ENCODE measurements at regions not wholly inside any gene's neighbourhood (a gene's known extent, or its start where the extent isn't known, plus 50 kb on each side); places are given as distances from the start of the nearest gene placed in this dataset.

- no peak for DNase-seq (ENCODE audit: extremely low spot score in 2 of 2)
- H3K27ac ChIP-seq, result no peak overlapping the region
- intact Hi-C loops (cut with DNase I), result no loop called here
- no peaks in the 10 kb centered on the region for H3K36me3 ChIP-seq
- no peaks in the 10 kb centered on the region for H3K4me1 ChIP-seq
- no peaks in the 10 kb centered on the region for H3K27me3 ChIP-seq
- H3K4me3 ChIP-seq, result no peak overlapping the region
- TF ChIP-seq POLR2AphosphoS5 (IDR thresholded peaks at IDR 0.05; ENCODE audit: insufficient read depth in 1 of 2, low read depth in 1 of 2), result no peak
- no peak for TF ChIP-seq POLR2A (IDR thresholded peaks at IDR 0.05)
- TF ChIP-seq CTCF (IDR thresholded peaks at IDR 0.05), result no peak
- H3K9me3 ChIP-seq, result no peaks in the 10 kb centered on the region
Measured at GRCh38 chr3:166731701-166732100, 648.4 kb downstream of the ZBBX start.

DNA sequence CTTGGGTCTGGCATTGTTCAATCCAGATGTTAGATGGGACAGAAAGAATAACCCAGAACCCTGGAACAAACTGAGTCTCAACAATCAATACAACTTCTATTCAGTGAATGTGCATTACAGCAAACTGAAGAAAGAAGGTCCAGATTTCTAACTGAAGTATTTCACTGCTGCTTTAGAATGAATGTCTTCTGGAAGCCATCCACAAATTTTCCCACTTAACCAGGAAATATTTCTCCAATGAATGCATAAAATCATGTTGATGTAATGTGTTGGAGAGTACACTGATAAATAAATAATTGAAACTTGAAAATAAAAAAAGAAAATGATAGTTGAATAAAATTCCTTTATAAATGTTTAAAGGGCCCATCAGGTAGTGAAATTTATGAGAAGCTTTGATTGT lies 658.6 kb downstream of the ZBBX start:
- Histone ChIP-seq H3K9me3 (no peaks in the 10 kb centered on the region), H3K36me3 (no peaks in the 10 kb centered on the region), H3K4me1 (no peaks in the 10 kb centered on the region), H3K27ac (no peak overlapping the region), H3K27me3 (no peaks in the 10 kb centered on the region), H3K4me3 (no peak overlapping the region)
- intact Hi-C loops (cut with DNase I), result no loop called here
- DNase-seq (ENCODE audit: extremely low spot score in 2 of 2), result no peak
- TF ChIP-seq CTCF (IDR thresholded peaks at IDR 0.05) (no peak), POLR2A (IDR thresholded peaks at IDR 0.05) (no peak), POLR2AphosphoS5 (IDR thresholded peaks at IDR 0.05; ENCODE audit: insufficient read depth in 1 of 2, low read depth in 1 of 2) (no peak)

DNA sequence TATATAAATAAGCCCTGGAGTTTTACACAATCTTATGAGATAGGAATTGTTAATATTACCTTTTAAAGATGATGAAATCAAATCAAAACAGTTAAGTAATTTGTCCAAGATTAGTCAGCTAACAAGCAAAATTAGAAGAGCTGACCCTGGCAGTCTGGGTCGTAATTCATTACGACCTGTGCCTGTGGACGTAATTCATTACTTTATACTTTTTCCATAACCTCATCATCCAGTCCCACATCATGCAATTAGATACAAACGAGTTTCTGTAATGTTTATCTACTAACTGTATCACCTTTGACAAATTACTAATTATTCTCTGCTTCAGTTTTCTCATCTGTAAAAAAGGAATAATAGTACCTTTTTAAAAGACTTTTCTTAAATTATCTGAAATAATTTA lies 665.9 kb downstream of the ZBBX start:
- no peaks in the 10 kb centered on the region for H3K27me3 ChIP-seq
- no peaks in the 10 kb centered on the region for H3K9me3 ChIP-seq
- no peaks in the 10 kb centered on the region for H3K4me1 ChIP-seq
- H3K36me3 ChIP-seq, result no peaks in the 10 kb centered on the region
- H3K4me3 ChIP-seq, result no peak overlapping the region
- no peak for DNase-seq (ENCODE audit: extremely low spot score in 2 of 2)
- no peak for TF ChIP-seq POLR2AphosphoS5 (IDR thresholded peaks at IDR 0.05; ENCODE audit: insufficient read depth in 1 of 2, low read depth in 1 of 2)
- no peak for TF ChIP-seq POLR2A (IDR thresholded peaks at IDR 0.05)
- no peak for TF ChIP-seq CTCF (IDR thresholded peaks at IDR 0.05)
- H3K27ac ChIP-seq, result no peak overlapping the region
- intact Hi-C loops (cut with DNase I), result no loop called here

GRCh38 chr3:166713787-166714186 lies 666.3 kb downstream of the ZBBX start:
- no peaks in the 10 kb centered on the region for H3K4me1 ChIP-seq
- no peaks in the 10 kb centered on the region for H3K9me3 ChIP-seq
- H3K36me3 ChIP-seq, result no peaks in the 10 kb centered on the region
- no peak for TF ChIP-seq POLR2A (IDR thresholded peaks at IDR 0.05)
- TF ChIP-seq CTCF (IDR thresholded peaks at IDR 0.05), result no peak
- TF ChIP-seq POLR2AphosphoS5 (IDR thresholded peaks at IDR 0.05; ENCODE audit: insufficient read depth in 1 of 2, low read depth in 1 of 2), result no peak
- intact Hi-C loops (cut with DNase I), result no loop called here
- no peak for DNase-seq (ENCODE audit: extremely low spot score in 2 of 2)
- no peak overlapping the region for H3K27ac ChIP-seq
- H3K4me3 ChIP-seq, result no peak overlapping the region
- no peaks in the 10 kb centered on the region for H3K27me3 ChIP-seq

DNA sequence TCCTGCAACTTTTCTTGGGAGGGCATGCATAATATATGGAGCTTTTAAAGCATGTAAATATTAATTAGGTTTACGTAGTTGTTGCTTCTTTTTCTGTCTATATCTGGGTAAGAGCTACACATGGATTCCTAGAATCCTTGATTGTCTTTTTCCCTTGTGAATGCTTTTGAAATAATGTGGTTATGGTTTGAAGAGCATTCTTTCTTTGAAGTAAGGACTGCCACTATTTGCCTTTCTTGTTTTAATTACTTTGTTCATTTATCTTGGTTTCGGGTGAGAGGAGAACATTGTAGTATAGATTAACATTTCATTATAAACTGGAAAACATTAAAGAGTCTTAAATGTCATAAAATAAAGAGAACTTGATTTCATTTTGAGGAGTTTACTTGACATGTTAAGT lies 674.0 kb downstream of the ZBBX start:
- Histone ChIP-seq H3K27me3 (no peaks in the 10 kb centered on the region), H3K36me3 (no peaks in the 10 kb centered on the region), H3K9me3 (no peaks in the 10 kb centered on the region), H3K4me1 (no peaks in the 10 kb centered on the region), H3K4me3 (no peak overlapping the region), H3K27ac (no peak overlapping the region)
- DNase-seq (ENCODE audit: extremely low spot score in 2 of 2), result no peak
- TF ChIP-seq POLR2A (IDR thresholded peaks at IDR 0.05), result no peak
- TF ChIP-seq CTCF (IDR thresholded peaks at IDR 0.05), result no peak
- TF ChIP-seq POLR2AphosphoS5 (IDR thresholded peaks at IDR 0.05; ENCODE audit: insufficient read depth in 1 of 2, low read depth in 1 of 2), result no peak
- intact Hi-C loops (cut with DNase I), result no loop called here

All from vagina (tissue), 2 donors.